ENCODE measurements at regions not wholly inside any gene's neighbourhood (a gene's known extent, or its start where the extent isn't known, plus 50 kb on each side); places are given as distances from the start of the nearest gene placed in this dataset.

DNA sequence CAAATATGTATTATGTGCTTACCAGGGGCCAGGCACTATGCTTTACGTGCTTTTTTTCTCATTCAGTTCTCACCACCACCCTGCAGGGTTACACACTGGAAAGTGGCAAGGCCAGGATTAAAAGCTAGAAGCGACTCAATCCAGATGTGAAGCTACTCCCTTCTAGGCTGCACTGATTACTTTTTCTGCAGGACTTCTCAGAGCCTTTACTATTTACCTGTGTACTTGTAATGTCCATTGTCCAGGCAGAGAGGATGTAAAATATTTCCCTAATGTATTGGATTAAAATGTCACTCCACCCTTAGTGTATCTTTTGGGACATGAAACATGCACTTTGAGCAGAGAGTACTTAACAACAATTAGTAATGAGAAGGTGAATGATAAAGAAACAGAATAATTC lies 287.5 kb upstream of the EEF2KMT start:
- DNase-seq (ENCODE audit: low read depth, low spot score) (no peak), FAIRE-seq (no peak)
- no peak overlapping the region for H3K9ac ChIP-seq (replicated peaks; ENCODE audit: extremely low read depth, insufficient read depth, low read length)
- H3K27me3 ChIP-seq (ENCODE audit: control insufficient read depth in 2 of 2, insufficient read depth in 2 of 2, low read length in 2 of 2) = no peaks in the 10 kb centered on the region
- H3K4me2 ChIP-seq (ENCODE audit: insufficient read depth, low read length) = no peak overlapping the region
- H3K79me2 ChIP-seq (ENCODE audit: control insufficient read depth, insufficient read depth, low read length) = no peaks in the 10 kb centered on the region
- intact Hi-C loops (cut with micrococcal nuclease) (no loop called here), dilution Hi-C loops (cut with MboI; ENCODE audit: extremely low pct_ligation_motif_present, low sequenced_read_pairs) (no loop called here)
- no TSS peak for BruUV-seq (replicated peaks)
- ChIA-PET CTCF (no interaction called here), POLR2A (no interaction called here)
- no peaks in the 10 kb centered on the region for H4K20me1 ChIP-seq (replicated peaks; ENCODE audit: control insufficient read depth, extremely low read depth, insufficient read depth, low read length)
- no peaks in the 10 kb centered on the region for H3K9me1 ChIP-seq (replicated peaks; ENCODE audit: control insufficient read depth, extremely low read depth, insufficient read depth, low read length)
- no peaks in the 10 kb centered on the region for H3K36me3 ChIP-seq (ENCODE audit: control insufficient read depth in 2 of 2, extremely low read depth in 1 of 2, insufficient read depth in 2 of 2, low read length in 2 of 2)
- H3K9me3 ChIP-seq (replicated peaks; ENCODE audit: control insufficient read depth, insufficient read depth, low read length) = peaks cover 2% of the 10 kb centered on the region
- no peak for TF ChIP-seq GATA2 (IDR thresholded peaks at IDR 0.05; ENCODE audit: insufficient read depth, insufficient read length, low read depth, low read length)
- no peak for TF ChIP-seq CTCF (IDR thresholded peaks at IDR 0.05; ENCODE audit: extremely low read depth in 1 of 2, insufficient read depth in 1 of 2, low read depth in 1 of 2, low read length in 2 of 2)
- TF ChIP-seq POLR2AphosphoS5 (IDR thresholded peaks at IDR 0.05; ENCODE audit: insufficient read depth, low read depth, low read length) = no peak
- TF ChIP-seq, protein P1, sequence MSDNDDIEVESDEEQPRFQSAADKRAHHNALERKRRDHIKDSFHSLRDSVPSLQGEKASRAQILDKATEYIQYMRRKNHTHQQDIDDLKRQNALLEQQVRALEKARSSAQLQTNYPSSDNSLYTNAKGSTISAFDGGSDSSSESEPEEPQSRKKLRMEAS (IDR thresholded peaks at IDR 0.05; ENCODE audit: insufficient read depth, insufficient read length) = no peak
- TF ChIP-seq FOS (IDR thresholded peaks at IDR 0.05; ENCODE audit: borderline replicate concordance, insufficient read depth, low read length) = no peak
- TF ChIP-seq MYC (IDR thresholded peaks at IDR 0.05; ENCODE audit: low read depth, low read length) = no peak
- no peak for TF ChIP-seq JUN (IDR thresholded peaks at IDR 0.05; ENCODE audit: borderline replicate concordance, insufficient read depth, insufficient read length, low read depth)
- TF ChIP-seq POLR2A (IDR thresholded peaks at IDR 0.05; ENCODE audit: low read depth, low read length) = no peak
- no peak overlapping the region for H2AFZ ChIP-seq (ENCODE audit: low read depth, low read length)
- no peaks in the 10 kb centered on the region for H3K4me1 ChIP-seq (ENCODE audit: control insufficient read depth, extremely low read depth, insufficient read depth, low read length)
- no peak overlapping the region for H3K27ac ChIP-seq (ENCODE audit: insufficient read depth, low read depth, low read length)
- H3K4me3 ChIP-seq (replicated peaks in 1 of 3; ENCODE audit: insufficient read depth in 1 of 3, low read depth in 1 of 3, low read length in 3 of 3) = no peak overlapping the region
